ENCODE measurements at regions not wholly inside any gene's neighbourhood (a gene's known extent, or its start where the extent isn't known, plus 50 kb on each side); places are given as distances from the start of the nearest gene placed in this dataset.
"Not testable (repeated sequence)": the region's sequence is repeated elsewhere in the genome, so short reads cannot be mapped to it uniquely, and the experiment has no call there.

DNA sequence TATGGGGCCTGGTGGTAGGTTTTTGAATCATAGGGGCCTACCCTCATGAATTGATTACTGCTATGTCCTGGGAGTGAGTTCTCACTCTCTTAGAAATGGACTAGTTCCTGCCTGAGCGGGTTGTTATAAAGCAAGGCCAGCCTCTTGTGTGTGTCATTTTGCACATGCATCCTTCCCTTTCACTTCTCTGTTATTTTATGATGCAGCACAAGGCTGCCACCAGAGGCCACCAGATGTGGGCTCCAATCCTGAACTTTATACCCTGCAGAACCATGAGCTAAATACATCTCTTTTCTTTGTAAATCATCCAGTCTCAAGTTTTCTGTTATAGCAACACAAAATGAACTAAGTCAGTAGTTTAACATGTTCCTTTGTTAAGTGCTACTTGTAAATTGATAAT is 251.4 kb downstream of the BLID start:
- no peak for DNase-seq

DNA sequence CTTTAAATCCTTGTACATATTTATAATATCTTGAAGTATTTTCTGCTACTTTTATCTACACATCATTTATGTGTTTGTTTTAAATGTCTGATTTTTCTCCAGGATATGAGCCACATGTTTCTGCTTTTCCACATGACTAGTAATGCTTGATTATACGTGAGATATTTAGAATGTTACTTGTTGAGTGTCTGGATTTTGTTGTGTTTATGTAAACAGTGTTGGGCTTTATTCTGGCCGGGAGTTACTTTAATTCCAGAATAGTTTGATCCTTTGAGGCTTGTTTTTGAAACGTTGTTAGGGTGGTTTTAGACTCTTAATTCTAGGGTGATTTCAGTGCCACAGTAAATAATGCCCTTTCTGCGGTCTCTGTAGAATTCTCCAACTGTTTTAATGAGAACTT is 252.9 kb downstream of the BLID start:
- DNase-seq, result no peak

DNA sequence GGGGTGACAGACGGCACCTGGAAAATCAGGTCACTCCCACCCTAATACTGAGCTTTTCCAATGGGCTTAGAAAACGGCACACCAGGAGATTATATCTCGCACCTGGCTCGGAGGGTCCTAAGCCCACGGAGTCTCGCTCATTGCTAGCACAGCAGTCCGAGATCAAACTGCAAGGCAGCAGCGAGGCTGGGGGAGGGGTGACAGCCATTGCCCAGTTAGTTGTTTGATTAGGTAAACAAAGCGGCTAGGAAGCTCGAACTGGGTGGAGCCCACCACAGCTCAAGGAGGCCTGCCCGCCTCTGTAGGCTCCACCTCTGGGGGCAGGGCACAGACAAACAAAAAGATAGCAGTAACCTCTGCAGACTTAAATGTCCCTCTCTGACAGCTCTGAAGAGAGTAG is 260.9 kb downstream of the BLID start:
- DNase-seq, result not testable (repeated sequence)

DNA sequence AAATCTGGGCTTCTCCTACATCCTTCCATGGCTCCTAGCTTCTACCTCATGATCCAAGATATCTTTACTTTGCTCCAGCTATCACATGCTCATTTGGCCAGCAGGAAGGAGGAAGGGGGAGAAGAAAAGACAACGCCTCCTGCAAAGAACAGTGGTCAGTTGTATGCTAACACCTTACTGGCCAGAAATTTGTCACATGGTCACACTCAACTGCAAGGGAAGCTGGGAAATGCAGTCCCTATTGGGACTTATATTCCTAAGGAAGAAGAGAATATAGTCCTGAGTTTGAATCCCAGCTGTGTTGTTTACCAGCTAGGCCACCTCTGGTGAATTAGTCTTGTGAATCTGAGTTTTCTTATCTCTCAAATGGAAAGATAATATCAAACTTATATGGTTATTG is 272.0 kb downstream of the BLID start:
- no peak for DNase-seq

DNA sequence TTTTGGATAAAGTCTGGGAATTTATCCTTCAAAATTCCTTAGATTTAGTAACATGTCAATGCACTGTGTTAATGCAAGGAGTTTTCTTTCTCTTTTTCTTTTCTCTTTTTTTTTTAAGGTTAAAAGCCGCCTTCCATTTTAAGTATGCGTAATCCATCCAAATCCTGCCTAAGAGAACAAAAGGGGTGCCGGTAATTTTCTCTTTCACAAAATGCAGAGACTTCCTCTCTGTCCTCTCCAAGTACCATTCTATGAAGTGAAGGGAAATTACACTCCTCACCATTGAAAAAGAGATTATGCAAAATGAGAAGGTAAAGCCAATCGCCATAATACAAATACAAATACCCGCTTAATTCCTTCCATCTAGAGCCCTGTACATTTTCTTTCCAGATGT is 273.8 kb downstream of the BLID start:
- DNase-seq, result no peak

DNA sequence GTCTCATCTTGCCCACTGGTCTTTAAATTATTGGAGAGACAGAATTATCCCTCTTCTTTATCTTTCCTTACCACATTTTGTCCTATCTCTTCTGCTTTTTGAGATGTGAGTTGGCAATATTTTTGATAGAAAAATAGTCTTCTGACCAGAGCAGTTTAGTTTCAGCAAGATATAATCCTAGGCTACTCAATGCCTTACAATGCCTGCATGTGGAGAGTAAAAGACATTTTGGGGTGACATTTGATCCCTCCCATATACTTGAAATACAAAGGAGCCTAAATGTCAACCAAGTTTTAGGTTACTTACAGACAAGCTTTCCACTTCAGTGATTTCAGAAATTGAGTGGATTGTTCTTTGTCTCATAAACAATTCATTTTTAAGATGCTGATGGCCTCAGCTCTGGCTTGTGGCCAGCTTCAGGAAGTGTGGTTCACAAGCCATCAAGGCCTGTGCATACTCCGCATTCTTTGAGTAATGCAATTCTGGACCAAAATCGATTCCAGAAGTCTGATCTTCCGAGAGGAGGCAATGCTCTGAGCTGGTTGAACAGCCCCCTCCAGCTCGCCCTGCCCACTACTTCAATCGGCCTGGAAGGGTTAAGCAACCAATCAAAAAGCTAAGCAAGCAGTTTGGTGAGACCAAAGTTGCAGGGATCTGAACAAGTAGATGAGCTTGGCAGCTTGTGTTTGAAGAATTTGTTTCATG is 274.4 kb downstream of the BLID start:
- no peak for DNase-seq

DNA sequence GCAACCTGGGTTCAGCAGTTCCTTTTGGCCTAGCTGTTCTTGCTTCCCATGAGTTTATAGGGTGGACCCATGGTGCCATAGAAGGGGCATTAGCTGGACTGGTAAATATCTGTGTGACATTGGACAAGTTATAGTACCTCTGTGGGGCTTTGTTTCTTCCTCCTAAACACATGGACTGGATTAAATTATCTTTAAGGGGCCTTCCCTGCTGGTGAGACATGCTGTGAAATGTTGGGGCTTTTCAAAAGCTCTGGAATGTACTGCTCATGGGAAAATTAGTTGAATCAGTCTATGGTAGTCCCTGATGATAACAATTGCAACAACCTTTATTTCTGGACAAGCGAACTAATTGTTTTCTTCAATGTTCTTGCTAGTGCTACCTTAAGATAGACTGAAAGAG is 276.2 kb downstream of the BLID start:
- no peak for DNase-seq

DNA sequence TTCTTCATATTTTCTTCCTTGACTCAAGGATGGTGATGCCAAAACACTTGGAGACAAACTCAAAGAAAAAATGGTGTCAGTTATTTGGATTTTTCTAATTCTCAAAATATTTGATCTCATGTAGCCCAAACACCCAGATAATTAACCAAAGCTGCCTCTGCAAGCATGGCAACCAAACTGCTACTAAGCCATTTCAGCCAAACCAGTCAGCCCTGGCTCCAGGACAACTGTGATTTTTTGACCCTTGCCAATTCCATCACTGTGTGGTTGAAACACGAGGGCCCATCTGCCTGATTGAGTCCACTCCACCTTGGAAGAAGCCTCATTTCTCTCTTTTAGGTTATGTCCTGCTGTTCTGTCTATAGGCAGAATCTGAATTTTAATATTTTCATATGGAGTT is 277.4 kb downstream of the BLID start:
- no peak for DNase-seq

DNA sequence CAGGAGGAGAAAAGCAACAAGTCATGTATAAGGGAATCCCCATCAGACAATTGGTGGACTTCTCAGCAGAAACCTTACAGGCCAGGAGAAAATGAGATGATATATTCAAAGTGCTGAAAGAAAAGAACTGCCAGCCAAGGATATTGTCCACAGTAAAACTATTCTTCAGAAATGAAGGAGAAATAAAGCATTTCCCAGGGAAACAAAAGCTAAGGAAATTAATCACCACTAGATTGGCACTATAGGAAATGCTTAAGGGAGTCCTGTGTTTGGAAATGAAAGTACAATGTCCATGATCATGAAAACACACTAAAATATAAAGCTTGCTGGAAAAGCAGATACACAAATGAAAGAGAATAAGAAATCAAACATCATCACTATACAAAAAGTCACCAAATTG is 282.0 kb downstream of the BLID start:
- DNase-seq, result no peak

DNA sequence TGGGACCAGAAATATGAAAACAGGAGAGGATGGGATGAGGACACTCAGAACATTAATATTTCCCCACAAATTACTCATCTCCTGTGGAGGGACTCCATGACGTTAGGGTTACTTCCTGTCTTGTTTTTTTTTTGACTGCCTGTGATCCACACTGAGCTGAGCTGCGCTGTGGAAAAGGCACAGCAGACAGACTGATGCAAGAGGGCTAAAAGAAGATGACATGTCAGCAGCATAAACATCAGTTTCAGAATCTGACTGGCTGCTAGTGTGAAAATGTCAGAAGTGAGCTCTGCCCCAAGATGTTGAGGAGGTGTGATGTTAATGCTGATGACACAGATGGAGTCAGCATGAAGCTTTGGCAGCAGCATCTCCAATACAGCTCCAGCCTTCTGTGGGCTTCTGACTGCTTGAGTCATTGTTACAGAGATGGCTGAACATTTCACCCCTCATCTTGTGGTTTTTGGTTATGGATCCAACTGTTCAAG is 286.8 kb downstream of the BLID start:
- no peak for DNase-seq

DNA sequence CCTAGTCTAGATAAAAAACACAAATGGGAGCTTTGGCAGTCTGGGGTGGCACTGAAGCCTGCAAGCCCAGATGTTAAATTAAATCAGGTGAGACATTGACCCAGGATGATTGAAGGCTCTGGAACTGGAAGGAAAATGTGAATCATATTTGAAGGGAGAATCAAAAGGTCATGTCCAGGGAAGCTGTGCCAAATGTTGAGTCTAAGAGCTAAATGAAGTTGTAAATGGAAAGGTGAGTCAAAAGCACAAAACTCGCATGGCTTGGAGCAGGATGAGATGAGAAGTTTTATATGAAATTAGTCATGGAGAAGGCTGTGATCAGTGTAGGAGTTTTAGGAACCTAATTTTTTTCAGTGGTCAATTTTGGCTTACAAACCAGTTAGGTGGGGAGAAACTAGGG is 301.1 kb downstream of the BLID start:
- DNase-seq, result no peak

DNA sequence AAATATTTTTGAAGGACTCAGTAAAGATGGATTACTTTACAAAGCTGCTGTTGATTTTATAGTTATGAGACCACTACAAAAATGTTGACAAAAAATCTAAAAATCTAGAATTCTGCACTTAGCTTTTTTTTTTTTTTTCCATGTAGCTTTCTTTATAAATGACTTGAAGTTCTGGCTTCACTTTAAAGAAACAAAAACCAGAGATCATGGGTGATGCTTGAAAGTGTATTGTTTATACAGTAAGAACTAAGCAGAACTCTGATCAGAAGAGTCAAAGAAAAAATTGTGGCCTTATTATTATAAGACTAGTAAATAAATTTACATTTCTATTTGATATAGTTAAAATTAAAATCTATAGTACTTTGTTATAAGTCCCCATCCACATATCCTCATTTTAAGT is 301.7 kb downstream of the BLID start:
- no peak for DNase-seq

DNA sequence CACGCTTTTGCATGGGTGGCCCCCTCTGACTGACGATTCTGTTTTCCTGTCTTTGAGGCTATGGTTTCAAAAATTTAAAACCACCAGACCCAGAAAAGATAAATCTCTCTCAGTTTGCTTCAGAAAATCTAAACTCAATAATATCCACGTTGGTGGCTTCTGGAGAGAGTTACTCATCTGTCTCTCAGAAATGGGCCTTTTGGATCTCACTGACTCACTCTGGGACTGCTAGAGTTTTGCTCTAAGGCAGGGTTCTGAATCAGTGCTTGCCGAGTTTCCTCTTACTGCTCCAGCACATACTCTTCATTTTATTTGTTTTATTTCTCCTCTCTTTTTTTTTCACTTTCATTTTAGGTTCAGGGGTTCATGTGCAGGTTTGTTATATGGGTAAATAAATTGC is 305.7 kb downstream of the BLID start:
- no peak for DNase-seq

DNA sequence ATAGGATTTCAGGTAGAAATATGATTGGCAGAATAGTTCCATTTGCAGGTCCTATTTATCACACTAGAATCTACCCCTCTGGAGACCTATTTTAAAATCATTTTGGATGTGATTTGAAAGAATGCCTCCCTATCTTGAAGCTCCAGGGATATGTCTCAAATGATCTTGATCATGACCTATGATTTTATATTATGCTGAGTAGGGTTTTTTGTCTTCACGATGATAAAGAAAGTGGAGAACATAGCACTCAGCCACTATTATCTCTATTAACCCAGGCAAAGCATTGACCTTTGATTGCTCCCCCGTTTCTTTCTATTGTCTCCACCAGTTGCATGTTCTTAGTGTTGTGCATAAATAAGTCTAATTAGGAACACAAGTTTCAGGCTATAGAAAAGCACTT is 307.9 kb downstream of the BLID start:
- no peak for DNase-seq

DNA sequence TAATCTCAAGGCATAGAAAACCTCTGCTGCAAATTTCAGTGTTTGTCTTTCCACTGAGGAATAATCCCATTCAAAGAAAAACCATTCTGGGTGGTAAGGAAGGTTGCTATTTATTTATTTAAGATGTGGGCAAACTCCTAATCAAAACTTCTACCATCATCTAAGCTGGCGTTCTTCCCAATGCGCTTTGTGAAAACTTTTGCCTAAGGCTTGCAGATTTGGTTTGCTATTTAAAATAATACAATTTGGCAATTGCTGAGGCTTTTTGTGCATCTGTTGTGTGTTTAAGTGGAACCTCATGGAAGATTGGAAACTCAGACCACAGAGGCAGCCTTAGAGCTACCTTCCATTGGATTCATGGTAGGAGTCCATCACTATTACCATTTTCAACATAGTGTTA is 309.0 kb downstream of the BLID start:
- DNase-seq, result no peak

DNA sequence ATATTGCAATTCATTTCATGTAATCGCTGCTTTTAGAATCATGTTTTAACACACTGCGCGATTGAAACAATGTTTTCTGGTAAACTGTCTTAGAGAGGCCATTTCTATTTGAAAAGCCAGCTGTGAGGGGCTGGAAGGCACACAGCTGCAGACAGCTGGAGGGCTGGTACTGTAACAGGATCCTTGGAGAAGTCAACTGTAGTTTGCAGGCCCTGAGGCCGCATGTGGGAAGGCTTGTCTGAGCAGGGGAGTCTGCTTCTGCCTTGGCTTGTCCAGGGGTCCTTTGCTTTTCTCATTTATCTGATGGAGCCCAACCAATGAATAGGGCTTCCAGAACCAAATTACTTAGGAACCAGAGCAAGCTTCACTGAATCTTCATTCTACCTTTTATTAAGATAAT is 313.5 kb downstream of the BLID start:
- peak; percentile 85 for DNase-seq

DNA sequence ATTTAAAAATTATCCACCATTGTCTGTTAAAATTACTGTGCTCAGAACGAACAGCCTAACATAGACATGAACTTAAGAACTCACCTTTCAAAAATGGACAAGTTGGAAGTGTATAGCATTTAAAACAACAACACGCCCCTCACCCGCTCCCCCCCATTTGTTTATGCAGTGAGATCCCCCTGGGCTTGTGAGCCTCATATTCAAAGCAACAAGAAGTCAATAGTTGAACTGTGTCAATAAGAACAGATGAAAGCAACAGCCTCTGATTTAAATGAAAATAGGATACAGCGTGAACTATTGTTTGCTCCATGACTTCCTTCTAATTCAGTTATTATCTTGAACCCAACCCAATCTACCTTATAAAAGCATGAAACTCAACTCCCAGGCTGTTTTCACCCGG is 314.2 kb downstream of the BLID start:
- no peak for DNase-seq

DNA sequence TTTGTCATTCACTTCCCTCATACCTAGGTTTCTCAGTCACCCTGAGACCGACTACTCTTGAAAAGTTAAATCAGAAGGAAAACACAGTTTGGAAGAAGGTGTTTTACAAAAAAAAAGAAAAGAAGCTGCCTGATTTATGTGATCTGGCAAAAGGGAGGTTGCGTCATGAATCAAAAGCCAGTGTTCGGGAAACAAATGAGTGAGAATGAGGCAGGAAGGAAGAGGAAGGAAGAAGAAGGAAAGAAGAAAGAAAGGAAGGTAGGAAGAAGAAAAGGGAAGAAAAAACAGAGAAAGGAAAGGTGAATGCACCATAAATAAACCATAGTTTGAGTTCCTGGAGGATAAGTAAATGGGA is 314.6 kb downstream of the BLID start:
- DNase-seq, result no peak

DNA sequence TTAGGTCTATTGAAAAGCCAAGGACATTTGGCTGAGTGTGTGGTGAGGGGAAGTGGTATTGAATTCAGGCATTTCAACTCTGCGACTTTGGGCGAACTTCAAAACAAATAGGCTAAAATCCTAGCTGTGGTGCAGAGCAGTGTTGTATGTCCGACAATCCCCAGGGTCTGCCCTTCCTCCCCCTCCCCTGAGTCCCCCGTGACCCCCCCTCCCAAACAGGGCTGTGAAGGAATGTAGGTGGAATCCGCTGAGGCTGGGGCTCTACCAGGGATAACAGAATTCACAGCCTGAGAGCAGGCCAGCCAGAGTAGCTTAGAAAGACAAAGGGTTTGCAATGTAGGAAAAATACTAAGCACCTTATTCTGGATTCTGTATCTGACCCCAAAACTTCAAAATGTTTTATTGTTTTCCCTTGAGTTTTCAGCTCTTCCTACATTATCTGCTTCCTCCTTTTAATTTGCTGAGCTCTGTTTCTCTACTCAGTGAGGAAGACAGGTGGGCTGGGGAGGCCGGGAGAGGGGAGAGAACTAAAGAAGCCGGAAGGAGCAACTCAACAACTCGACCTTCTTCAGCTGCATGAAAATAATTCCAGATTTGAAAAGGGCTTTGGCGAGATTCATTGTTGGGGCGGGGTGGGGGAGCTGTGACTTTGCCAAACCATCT is 315.2 kb downstream of the BLID start:
- DNase-seq, result peak; percentile 82

DNA sequence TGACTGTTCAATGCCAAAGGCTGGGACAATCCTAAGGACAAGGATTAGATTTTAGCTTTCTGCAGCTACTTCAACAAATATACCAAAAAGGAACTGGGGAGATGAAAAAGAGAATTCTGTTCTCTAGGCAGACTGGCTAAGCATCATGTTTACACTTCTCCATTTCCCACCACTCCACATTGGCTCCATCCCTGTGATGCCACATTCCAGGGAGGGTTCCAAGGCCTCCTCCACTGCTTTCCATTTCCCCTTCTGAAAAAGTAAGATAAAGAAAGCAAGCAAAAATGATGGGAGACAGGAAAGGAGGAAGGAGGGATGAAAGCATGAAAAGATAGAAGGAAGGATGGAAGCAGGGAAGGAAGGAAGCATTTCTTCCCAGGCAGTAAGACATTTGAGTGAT is 315.8 kb downstream of the BLID start:
- no peak for DNase-seq

DNA sequence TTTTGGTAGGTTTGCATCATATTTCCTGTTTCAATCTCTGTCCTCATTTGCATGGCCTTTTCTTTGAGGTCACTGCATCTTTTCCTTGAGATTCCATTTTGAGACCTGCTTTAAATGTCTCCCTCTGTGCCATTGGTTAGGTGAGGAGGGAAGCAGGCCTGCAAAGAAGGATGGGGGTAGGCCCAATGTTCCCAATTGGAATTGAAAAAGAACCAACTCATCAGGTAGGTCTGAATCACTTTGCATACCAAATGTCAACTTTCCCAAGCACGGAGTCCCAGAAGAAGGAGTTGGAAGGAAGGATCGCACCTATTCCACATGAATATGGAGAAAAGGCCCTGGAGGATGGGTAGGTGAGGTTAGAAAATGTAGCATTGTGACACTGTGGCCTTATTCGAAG is 318.5 kb downstream of the BLID start:
- no peak for DNase-seq

DNA sequence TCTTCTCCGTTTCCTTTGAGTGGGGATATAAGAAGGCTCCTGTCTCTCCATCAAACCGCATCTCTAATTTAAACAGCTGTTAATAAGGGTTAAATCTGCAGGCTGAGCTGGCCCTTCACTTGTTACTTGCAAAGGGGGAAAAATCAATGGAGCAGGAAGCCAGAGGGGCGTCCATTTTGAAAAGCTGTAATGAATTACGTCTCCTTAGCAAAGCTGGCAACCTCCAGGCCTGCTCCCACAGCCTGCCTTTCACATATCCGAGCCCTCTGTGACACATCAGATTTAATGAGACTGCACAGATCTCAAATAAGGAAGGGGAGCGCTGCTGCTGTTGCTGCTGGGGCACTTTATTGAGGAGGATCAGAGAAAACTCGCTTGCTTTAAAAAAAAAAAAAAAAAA is 320.8 kb downstream of the BLID start:
- DNase-seq, result no peak

DNA sequence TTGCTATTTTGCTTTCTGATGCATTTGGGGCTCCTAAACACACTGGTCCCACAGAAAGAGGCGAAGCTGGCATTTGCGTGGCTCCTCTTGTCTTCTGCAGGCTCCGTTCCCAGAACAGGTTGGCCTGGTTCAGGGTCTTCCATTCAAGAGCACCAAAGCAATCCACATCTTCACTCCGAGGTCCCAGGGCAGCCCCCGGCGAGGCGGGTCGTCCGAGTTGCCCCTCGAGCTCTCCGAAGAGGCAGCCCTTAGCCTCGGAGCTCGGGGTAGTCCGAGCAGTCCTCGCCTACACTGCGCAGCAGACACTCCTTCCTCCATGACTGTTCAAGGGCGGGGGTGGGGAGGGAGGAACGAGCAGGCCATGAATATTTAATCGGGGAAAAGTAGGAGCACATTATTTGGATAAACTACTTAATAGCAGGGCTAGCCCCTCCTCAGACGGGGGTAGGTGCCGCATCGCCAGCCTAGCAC is 321.3 kb downstream of the BLID start:
- DNase-seq, result no peak

DNA sequence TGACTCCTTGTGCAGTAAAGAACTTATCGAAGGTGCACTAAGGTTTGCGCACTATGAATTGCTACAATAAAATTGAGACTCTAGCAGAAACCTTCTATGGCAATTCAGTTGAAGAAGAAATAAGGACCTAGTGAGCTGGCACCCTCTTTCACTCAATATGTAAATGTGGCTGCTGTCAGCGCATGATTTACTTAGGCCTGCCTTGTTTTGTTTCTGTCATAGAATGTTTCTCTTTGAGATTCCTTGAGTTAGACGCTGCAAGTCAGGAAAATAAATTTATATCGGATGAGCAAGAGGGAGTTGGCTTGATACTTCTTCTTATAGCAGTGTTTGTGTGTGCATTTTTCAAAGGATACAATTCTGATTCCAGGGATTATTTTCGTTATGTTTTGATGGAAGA is 322.1 kb downstream of the BLID start:
- DNase-seq, result no peak

Measured in left kidney (tissue), 1 donor.